Upper lobe of right lung (tissue), 1 donor: ENCODE measurements at regions not wholly inside any gene's neighbourhood (a gene's known extent, or its start where the extent isn't known, plus 50 kb on each side); places are given as distances from the start of the nearest gene placed in this dataset.

Experiments
- ATAC-seq: fragments of 200-7000 bp; cut with Tn5 transposase; one replicate; pipeline ENCODE4 v1.9.1; 2020; ENCODE audit warnings: mild to moderate bottlenecking, moderate library complexity
- DNase-seq: peaks from one replicate; pipeline ENCODE4 v3.0.0-alpha.2; 2020
- H3K27ac ChIP-seq: fragments of 200-600 bp; one replicate; pipeline ENCODE4 v1.8.0; 2022
- H3K27me3 ChIP-seq: fragments of 200-600 bp; one replicate; pipeline ENCODE4 v1.8.0; 2022; ENCODE audit warnings: mild to moderate bottlenecking
- H3K36me3 ChIP-seq: fragments of 200-600 bp; one replicate; pipeline ENCODE4 v1.8.0; 2022
- H3K4me1 ChIP-seq: fragments of 200-600 bp; one replicate; pipeline ENCODE4 v1.8.0; 2022
- H3K4me3 ChIP-seq: fragments of 200-600 bp; one replicate; pipeline ENCODE4 v1.8.0; 2022; ENCODE audit warnings: mild to moderate bottlenecking
- H3K9me3 ChIP-seq: fragments of 200-600 bp; one replicate; pipeline ENCODE4 v1.8.0; 2022
- intact Hi-C: fragments of 100-400 bp; cut with DNase I; formaldehyde crosslinking; loops from one replicate; pipeline ENCODE4 v1.11.0; 2022
- TF ChIP-seq, protein P1 (sequence below): fragments of 200-600 bp; IDR thresholded peaks from one replicate; pipeline ENCODE4 v1.8.0; 2022; ENCODE audit warnings: antibody characterized with exemption
- donor health status: DM: no; HTN: yes; CAD: no; lungs with severe emphysema.

DNA sequence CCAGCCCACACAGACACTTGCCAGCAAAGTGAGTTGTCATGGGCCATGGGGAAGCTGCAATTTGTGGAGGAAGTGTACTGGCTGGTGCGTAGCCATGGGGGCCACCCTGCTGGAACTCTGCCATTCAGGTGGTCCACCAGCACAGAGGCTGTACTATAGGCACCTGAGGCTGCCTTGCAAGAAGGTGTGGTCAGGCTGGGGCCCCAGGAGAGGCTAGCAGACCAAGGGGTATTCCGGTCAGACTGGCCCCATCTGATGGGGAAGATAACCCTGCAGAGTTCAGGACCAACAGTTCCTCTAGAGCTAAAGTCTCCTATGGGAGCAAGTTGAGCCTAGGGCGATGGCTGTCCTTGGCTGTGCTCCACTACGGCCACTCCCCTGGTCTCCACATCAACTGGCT lies 136.1 kb downstream of the DCAF12L2 start:
- TF ChIP-seq, protein P1, sequence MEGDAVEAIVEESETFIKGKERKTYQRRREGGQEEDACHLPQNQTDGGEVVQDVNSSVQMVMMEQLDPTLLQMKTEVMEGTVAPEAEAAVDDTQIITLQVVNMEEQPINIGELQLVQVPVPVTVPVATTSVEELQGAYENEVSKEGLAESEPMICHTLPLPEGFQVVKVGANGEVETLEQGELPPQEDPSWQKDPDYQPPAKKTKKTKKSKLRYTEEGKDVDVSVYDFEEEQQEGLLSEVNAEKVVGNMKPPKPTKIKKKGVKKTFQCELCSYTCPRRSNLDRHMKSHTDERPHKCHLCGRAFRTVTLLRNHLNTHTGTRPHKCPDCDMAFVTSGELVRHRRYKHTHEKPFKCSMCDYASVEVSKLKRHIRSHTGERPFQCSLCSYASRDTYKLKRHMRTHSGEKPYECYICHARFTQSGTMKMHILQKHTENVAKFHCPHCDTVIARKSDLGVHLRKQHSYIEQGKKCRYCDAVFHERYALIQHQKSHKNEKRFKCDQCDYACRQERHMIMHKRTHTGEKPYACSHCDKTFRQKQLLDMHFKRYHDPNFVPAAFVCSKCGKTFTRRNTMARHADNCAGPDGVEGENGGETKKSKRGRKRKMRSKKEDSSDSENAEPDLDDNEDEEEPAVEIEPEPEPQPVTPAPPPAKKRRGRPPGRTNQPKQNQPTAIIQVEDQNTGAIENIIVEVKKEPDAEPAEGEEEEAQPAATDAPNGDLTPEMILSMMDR: no peak
- intact Hi-C loops: no loop called here
- Histone ChIP-seq H3K9me3 (no peaks in the 10 kb centered on the region), H3K27me3 (no peaks in the 10 kb centered on the region), H3K27ac (no peak overlapping the region), H3K36me3 (no peaks in the 10 kb centered on the region), H3K4me1 (no peaks in the 10 kb centered on the region), H3K4me3 (no peak overlapping the region)
- no peak for ATAC-seq
- no peak for DNase-seq

DNA sequence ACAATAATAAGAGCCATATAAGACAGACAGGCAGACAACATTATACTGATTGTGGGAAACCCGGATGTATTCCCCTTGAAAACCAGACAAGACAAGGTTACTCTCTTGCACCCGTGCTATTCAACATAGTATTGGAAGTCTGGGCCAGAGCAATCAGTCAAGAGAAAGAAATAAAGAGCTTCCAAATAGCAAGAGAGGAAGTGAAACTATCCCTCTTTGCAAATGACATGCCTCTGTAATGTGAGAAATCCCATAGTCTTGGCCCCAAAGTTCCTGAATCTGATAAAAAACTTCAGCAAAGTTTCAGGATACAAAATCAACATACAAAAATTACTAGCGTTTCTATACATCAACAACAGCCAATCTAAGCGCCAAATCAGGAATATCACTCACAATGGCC lies 102.1 kb downstream of the DCAF12L2 start:
- DNase-seq (no peak), ATAC-seq (no peak)
- no peaks in the 10 kb centered on the region for H3K27me3 ChIP-seq
- H3K36me3 ChIP-seq: no peaks in the 10 kb centered on the region
- no peak overlapping the region for H3K4me3 ChIP-seq
- H3K27ac ChIP-seq: no peak overlapping the region
- intact Hi-C loops: no loop called here
- H3K4me1 ChIP-seq: no peaks in the 10 kb centered on the region
- TF ChIP-seq, protein P1: no peak
- H3K9me3 ChIP-seq: no peaks in the 10 kb centered on the region

DNA sequence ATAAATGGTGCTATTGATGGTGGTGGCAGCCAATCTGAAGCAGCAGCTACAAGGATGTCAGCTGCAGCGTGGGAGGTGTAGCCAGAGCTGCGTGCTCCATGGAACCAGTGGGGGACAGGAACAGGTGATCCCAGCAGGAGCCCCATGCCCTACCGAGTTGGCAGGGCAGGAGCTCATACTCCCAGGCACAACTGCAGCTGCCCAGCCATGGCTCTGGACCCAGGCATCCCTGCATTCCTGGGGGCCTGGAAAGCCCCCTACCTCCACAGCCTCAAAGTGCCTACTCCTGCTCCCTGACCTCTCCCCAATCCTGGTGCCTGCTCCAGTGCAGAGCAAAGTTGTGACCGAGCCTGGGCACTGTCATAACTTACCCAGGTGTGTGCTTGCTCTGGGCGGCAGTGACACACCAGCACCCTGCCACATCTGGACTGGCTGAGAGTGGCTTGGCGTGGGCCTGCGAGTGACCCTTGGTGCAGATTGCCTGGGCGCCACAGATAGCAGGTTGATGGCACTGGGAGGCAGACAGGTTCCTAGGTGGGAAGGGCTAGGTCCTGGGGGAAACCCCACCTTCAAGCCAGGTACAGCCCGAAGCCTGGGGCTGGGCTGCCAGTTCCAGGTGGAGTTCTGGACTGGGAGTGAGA lies 101.1 kb downstream of the DCAF12L2 start:
- H3K4me3 ChIP-seq: no peak overlapping the region
- no peaks in the 10 kb centered on the region for H3K36me3 ChIP-seq
- DNase-seq (peak; percentile 26), ATAC-seq (no peak)
- TF ChIP-seq, protein P1: no peak
- H3K27ac ChIP-seq: no peak overlapping the region
- intact Hi-C loops: no loop called here
- no peaks in the 10 kb centered on the region for H3K9me3 ChIP-seq
- no peaks in the 10 kb centered on the region for H3K4me1 ChIP-seq
- no peaks in the 10 kb centered on the region for H3K27me3 ChIP-seq

DNA sequence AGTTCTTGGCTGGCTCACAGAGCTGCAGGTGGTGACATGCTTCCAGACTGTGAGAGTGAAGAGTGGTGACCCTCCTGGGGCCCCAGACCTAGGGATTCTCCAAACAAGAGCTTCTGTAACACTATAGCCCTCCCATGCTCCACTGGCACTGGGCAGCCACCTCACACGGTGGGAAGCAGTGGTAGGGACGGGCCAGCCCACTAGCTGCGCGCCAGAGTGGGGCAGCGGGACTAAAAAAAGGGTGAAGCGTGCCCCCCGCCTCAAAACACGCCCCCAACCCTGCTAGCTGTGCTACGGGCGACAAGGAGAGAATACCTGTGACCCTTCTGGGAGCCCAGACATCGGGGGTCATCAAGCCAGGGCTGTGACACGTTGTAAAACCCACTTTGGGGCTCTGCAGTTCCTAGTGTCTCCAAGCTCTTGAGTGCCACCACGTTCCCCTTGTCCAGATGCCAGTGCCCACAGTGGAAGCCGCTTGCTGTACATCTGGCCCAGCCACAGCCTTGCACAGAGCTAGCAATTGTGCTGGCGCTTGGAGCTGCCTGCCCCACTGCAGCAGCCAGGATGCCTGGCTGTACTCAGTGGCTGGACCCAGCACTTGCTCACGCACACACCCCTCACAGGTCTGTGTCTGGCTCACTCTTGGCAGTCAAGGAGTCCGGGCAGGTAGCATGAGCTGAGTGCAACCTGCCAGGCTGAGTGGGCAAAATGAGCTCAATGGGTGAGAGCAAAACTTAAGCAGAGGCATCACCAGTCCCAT lies 100.0 kb downstream of the DCAF12L2 start:
- Histone ChIP-seq H3K36me3 (no peaks in the 10 kb centered on the region), H3K27me3 (no peaks in the 10 kb centered on the region), H3K9me3 (no peaks in the 10 kb centered on the region), H3K4me1 (no peaks in the 10 kb centered on the region), H3K4me3 (no peak overlapping the region), H3K27ac (no peak overlapping the region)
- no peak for ATAC-seq
- TF ChIP-seq, protein P1: no peak
- DNase-seq: peak; percentile 22
- intact Hi-C loops: no loop called here
